Activated naive CD4-positive, alpha-beta T cell treated with Interleukin-2 at 50 U/mL for 16 hours (primary cell): ENCODE measurements at regions not wholly inside any gene's neighbourhood (a gene's known extent, or its start where the extent isn't known, plus 50 kb on each side); places are given as distances from the start of the nearest gene placed in this dataset.

ENCODE experiments used
- DNase-seq: peaks from one replicate; pipeline ENCODE4 v3.0.0-alpha.2; 2020

DNA sequence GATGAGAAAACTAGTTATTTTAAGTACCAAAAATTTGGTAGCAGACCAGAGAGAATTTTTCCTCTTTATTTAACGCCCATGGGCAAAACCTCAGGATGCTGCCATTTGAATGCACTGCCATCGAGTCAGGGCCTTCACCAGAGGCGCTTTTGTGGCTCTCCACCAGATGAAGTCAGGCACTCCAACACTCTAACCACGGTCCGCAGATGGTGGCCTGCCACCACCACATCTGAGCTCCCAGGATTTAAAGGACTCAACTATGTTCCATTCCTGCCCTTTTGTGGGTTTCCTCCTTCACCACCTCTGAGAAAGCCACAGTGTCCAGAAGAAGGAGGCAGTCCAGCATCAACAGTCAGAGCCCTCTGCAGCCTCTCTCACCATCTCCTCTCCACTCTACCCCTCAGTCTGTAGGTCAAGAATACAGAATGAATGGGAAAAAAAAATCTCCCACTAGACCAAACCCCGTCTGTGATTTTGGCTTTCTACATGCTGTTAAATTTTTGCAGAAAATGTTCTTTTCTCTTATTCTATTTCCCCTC is 647.4 kb downstream of the USP25 start:
- DNase-seq: no peak

DNA sequence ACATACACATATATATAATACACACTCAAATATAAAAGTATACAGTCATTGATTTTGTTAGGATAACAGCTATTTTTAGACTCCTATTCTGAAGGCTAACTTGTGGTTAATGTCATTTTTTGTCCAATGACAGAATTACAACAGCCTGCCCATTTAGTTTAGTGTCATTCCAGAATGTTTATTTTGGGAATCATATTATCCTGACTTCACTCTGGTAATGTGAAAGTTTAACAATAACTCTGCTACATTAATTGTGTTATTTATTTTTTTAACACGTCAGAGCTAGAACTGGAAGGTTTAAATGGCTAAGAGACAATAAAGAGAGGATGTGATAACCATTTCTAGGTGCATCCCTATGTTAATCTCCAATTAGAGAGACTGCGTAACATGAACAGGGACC is 648.1 kb downstream of the USP25 start:
- DNase-seq: no peak

DNA sequence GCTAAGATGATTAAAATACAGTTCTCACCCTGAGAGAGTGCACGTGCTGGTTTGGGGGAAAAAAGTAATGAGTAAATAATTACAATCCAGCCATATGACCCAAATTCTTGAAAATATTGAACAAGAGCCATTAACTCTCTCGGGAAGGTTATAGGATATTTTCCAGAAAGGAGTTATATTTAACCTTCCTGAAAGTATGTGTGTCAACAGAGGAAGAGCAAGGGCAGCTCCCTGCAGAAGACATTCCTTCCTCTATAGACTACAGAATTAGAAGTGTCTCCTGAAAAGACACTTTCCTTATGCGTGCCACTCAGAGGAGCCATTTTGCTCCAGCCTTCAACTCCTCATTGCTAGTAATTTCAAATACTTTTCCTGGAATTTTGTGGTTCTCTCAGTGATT is 648.7 kb downstream of the USP25 start:
- no peak for DNase-seq

GRCh38 chr21:16388291-16388690 is 658.5 kb downstream of the USP25 start:
- no peak for DNase-seq

GRCh38 chr21:16388911-16389560 is 659.3 kb downstream of the USP25 start:
- DNase-seq: no peak

DNA sequence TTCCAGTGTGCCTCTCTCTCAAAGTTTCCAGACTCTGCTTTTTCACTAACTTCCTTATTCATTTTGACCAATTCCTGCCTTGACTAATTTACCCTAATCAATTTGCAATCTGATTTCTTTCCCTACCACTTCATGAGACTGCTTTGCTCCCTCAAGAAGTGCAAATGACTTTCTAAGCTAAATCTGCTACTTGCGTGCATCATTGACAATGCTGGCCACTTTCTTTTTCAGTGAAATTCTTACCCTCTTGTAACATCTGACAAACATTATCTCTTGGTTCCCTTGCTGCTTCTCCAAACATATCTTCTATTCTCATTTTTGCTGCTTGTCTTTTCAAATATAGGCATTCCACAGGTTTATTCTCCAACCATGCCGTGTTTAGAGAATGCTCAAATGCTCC is 659.9 kb downstream of the USP25 start:
- DNase-seq: no peak

- DNase-seq: no peak
Measured at GRCh38 chr21:16395285-16395684, 665.5 kb downstream of the USP25 start.

DNA sequence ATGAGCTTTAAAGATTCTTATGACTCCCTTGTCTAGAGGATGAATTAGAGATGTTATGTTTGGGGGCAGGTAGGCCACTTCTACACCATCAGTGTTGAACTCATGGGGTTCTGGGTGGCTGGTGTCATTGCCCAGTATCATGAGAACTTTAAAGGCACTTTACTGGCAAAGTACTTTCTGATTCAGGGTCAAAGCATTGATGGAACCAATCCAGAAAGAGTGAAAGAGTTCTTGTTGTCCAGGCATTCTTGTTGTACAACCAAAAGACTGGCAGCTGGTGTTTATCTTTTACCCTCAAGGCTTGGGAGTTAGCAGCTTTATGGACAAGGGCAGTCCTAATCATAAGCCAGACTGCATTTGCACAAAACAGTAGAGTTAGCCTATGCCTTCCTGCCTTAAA is 673.0 kb downstream of the USP25 start:
- no peak for DNase-seq

- no peak for DNase-seq
Measured at GRCh38 chr21:16404776-16405175, 675.0 kb downstream of the USP25 start.

DNA sequence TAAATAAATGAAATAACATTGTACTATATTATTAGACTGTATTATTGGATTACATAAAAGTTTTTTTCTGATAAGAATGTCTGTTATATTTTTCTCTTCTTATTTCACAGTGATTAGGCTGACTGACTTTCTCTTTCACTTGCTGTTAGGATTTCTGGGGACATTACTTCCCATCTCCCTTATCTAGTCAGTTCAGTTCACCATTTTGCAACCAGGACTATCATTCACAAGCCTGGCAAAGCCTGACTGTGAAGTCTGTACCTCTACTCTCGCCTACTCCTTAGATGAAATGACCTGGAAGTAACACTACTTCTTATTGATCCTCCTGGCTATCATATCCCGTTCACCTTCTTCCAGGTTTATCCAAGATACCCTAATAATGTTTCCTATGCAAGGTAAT is 676.6 kb downstream of the USP25 start:
- no peak for DNase-seq

DNA sequence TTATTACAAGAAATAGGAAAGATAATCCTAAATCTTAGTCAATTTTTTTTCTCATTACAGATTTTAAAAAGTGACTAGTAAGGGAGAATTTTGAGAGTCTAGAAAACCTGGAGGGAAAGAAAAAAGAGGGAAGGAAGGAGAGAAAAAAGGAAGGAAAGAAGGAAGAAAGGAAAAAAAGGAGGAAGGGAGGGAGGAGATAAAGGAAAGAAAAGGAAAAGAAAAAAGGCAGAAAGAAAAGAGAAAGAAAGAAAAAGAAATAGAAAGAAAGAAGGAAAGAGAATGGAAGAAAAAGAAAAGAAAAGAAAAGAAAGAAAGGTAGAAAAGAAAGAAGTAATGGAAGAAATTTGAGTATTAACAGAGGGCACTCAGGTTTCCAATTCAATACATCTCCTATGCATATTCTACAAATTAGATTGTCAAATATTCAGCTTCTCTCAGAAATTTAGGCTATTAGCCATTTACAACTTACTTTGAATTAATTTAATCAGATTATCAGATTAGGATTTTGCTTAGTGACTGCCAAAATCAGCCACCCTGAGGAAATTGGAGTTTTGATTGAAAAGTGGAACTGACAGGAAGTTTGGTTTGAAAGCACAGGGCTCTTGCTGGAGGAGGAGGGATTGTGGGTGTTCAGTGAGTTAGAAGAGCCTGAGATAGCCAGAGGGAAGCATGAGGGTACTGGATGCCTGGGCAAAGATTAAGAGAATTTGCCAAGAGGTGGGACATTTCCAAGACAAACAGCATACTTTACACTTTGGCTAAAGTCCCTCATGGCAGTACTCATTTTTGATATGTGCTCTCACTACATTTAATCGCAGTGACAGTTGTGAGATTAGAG is 677.8 kb downstream of the USP25 start:
- DNase-seq: no peak

GRCh38 chr21:16408280-16408679 is 678.5 kb downstream of the USP25 start:
- DNase-seq: no peak

DNA sequence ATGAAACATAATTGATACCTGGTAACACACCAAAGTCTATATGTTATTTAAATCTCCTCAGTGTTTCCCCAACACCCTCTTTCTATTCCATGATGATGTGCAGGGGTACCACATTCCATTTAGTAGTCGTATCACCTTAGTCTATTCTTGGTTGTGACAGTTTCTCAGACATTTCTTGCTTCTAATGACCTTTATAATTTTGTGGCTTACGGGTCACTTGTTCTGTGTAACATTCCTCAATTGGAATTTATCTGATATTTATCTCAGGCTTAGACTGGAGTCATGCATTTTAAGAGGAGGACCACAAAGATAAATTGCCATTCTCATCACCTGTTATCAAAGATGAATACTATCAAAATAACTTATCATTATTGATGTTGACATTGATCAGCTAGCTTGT is 679.6 kb downstream of the USP25 start:
- DNase-seq: no peak

DNA sequence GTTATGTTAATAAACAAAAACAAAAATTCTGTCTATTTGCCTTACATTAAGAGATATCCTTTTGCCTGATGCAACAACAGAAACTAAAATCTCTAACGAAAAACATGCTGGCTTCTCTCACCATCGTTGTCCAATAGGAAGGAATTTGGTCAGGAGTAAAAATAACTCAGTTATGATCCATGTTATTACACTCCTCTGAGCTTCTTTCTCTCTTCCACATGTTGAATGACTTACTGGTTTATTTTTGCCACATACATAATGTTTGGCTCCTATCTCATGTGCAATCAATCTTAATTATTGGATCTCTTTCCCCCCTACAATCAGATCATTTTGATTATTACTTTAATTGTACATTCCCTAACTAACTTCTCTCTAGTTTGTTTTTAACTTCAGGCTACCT is 688.4 kb downstream of the USP25 start:
- no peak for DNase-seq

GRCh38 chr21:16418642-16419041 is 688.9 kb downstream of the USP25 start:
- no peak for DNase-seq

DNA sequence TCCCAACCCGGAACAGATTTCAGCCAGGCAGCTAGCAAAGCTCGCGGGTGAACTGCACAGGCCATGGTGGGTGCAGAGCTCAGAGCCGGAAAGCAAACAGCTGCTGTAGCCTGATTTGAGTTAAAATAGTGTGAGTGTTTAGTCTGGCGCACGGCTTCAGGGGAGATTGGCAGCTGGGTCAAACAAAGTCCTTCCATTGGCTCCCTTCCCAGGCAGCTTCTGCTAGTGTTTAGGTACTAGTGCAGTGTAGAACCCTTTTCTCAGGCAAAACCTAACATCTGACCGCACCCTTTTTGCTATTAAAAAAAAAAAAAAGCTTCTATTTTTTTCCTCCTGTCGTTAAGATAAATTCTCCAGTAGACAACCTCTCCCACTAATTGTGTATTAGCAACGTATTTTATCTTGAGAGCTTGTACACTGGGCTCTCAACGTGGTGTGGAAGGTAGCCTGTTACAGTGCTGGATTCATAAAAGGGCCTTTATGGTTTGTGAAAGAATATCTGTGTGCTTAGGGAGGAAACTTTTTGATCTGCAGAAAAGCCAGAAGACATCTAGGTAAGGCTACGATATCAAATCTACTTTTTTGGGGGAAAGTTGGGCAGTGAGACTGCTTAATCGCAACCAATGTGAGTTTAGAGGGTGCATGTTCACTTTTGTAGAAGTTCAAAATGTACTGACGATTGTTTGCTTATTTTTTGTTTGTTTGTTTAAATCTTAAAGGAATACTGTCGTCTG is 689.6 kb downstream of the USP25 start:
- DNase-seq: no peak

DNA sequence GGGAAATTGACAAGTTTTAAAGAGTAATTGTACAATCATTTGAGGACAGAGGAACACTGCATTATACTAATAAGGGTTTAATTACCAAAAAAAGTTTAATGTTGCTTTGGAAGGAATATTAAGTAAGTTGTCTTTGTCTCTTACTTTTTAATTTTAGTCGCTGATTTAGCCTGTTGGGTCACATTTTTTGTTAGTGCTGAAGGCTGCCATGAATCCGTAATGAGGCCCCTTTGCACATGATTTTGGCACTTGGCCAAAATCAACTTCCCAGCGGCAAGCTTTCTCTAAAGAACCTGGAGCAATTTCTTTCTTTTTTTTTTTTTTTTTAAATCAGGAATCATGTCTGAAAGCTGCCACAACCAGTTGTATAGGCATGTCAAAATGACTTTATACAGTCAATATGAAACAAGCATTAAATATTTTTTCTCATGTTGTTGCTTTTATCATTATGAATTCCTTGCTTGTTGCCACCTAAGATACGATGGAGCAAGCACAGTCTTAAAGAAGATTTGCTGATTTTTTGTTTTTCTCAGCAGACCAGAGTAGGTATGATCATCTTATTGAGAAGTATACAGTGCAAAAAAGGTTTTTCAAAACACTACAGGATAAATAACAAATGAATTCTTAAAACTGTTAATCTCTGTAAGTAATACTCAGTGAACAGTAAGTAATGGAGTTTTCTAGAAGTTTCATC is 690.4 kb downstream of the USP25 start:
- DNase-seq: no peak

- no peak for DNase-seq
Measured at GRCh38 chr21:16421007-16421406, 691.2 kb downstream of the USP25 start.

- no peak for DNase-seq
Measured at GRCh38 chr21:16421965-16422364, 692.2 kb downstream of the USP25 start.

GRCh38 chr21:16422702-16423101 is 692.9 kb downstream of the USP25 start:
- DNase-seq: no peak

GRCh38 chr21:16423921-16424320 is 694.1 kb downstream of the USP25 start:
- no peak for DNase-seq

DNA sequence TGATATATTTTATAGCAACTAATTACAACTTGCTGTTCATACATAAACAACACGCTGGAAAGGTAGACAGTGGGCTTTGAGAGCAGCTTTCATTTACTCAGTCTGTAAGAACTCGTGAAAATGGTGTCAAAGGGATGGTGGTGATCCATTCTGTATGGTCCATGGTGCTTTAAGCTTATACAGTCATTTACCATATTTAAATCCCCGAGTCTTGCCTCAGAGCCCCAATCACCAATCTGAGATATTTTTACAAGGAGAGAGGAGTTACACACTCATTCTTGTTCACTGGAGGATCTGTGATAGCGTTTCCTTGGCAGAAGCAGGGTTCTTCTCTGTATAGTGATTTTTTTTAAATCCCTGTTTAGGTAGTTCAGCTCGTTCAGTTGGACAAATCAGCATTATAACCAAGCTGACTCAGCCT is 694.6 kb downstream of the USP25 start:
- no peak for DNase-seq

GRCh38 chr21:16425376-16425775 is 695.6 kb downstream of the USP25 start:
- DNase-seq: no peak
